ENCODE measurements at regions not wholly inside any gene's neighbourhood (a gene's known extent, or its start where the extent isn't known, plus 50 kb on each side); places are given as distances from the start of the nearest gene placed in this dataset.

DNA sequence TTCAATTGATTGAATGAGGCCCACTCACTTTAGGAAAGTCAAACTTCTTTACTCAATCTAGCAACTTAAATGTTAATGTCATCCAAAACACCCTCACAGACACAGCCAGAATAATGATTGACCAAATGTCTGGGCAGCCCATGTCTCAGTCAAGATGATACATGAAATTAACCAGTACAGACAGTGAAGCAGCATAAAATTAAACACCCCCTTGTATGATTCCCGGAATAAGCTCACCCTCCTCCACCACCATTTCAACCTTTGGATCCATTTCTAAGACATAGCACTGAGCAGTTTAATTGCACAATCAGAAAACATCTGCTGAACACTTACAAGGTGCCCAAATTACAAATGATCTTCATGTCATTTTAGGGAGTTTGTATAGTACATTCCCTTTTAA is 570.7 kb upstream of the ID2 start (continued):
- TF ChIP-seq ZNF302 (tag by site-specific recombination; IDR thresholded peaks at IDR 0.05; ENCODE audit: low read depth) (no peak), GLIS1 (tag by site-specific recombination; IDR thresholded peaks at IDR 0.05) (no peak), ZNF514 (tag by site-specific recombination; IDR thresholded peaks at IDR 0.05) (no peak), ZNF777 (tag by site-specific recombination; IDR thresholded peaks at IDR 0.05; ENCODE audit: borderline replicate concordance) (no peak)
- TF ChIP-seq, protein P1, sequence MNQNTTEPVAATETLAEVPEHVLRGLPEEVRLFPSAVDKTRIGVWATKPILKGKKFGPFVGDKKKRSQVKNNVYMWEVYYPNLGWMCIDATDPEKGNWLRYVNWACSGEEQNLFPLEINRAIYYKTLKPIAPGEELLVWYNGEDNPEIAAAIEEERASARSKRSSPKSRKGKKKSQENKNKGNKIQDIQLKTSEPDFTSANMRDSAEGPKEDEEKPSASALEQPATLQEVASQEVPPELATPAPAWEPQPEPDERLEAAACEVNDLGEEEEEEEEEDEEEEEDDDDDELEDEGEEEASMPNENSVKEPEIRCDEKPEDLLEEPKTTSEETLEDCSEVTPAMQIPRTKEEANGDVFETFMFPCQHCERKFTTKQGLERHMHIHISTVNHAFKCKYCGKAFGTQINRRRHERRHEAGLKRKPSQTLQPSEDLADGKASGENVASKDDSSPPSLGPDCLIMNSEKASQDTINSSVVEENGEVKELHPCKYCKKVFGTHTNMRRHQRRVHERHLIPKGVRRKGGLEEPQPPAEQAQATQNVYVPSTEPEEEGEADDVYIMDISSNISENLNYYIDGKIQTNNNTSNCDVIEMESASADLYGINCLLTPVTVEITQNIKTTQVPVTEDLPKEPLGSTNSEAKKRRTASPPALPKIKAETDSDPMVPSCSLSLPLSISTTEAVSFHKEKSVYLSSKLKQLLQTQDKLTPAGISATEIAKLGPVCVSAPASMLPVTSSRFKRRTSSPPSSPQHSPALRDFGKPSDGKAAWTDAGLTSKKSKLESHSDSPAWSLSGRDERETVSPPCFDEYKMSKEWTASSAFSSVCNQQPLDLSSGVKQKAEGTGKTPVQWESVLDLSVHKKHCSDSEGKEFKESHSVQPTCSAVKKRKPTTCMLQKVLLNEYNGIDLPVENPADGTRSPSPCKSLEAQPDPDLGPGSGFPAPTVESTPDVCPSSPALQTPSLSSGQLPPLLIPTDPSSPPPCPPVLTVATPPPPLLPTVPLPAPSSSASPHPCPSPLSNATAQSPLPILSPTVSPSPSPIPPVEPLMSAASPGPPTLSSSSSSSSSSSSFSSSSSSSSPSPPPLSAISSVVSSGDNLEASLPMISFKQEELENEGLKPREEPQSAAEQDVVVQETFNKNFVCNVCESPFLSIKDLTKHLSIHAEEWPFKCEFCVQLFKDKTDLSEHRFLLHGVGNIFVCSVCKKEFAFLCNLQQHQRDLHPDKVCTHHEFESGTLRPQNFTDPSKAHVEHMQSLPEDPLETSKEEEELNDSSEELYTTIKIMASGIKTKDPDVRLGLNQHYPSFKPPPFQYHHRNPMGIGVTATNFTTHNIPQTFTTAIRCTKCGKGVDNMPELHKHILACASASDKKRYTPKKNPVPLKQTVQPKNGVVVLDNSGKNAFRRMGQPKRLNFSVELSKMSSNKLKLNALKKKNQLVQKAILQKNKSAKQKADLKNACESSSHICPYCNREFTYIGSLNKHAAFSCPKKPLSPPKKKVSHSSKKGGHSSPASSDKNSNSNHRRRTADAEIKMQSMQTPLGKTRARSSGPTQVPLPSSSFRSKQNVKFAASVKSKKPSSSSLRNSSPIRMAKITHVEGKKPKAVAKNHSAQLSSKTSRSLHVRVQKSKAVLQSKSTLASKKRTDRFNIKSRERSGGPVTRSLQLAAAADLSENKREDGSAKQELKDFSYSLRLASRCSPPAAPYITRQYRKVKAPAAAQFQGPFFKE (tag by site-specific recombination; IDR thresholded peaks at IDR 0.05; ENCODE audit: borderline replicate concordance) = no peak

GRCh38 chr2:8115456-8115855 is 566.4 kb upstream of the ID2 start:
- Histone ChIP-seq H3K9me3 (ENCODE audit: control insufficient read depth, insufficient read depth, low read depth, low read length) (no peaks in the 10 kb centered on the region), H3K36me3 (ENCODE audit: control insufficient read depth in 2 of 2, insufficient read depth in 1 of 2, low read length in 2 of 2) (no peaks in the 10 kb centered on the region), H3K4me3 (ENCODE audit: low read depth, low read length) (no peak overlapping the region), H3K27ac (ENCODE audit: extremely low read depth, low read depth, low read length) (no peak overlapping the region), H3K4me1 (ENCODE audit: control insufficient read depth, insufficient read depth, low read length) (no peaks in the 10 kb centered on the region)
- TF ChIP-seq YY2 (tag by site-specific recombination; IDR thresholded peaks at IDR 0.05) (no peak), ZNF311 (tag by site-specific recombination; IDR thresholded peaks at IDR 0.05; ENCODE audit: borderline replicate concordance) (no peak), OVOL3 (tag by site-specific recombination; IDR thresholded peaks at IDR 0.05) (no peak)
- ChIA-PET POLR2A (no interaction called here), CTCF (no interaction called here)

DNA sequence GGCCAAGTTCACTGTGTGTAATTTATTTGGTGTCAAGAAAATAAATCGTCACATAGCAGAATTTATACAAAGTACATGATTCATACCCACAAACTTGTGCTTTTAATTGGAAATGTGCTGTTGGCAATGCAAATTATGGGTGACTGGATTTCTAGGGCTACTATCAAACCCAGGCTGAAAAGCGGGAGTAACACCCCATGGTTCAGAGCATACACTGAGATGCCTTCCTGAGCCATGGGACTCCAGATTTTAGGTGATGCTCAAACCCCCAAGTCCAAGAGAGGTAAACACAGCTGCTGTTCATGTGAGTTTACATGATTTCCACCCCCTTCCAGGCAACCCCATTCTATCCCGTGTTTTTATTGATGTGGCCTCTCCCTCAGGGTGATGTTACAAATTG is 565.9 kb upstream of the ID2 start:
- Histone ChIP-seq H3K4me1 (ENCODE audit: control insufficient read depth, insufficient read depth, low read length) (no peaks in the 10 kb centered on the region), H3K27ac (ENCODE audit: extremely low read depth, low read depth, low read length) (no peak overlapping the region), H3K36me3 (ENCODE audit: control insufficient read depth in 2 of 2, insufficient read depth in 1 of 2, low read length in 2 of 2) (no peaks in the 10 kb centered on the region), H3K9me3 (ENCODE audit: control insufficient read depth, insufficient read depth, low read depth, low read length) (no peaks in the 10 kb centered on the region), H3K4me3 (ENCODE audit: low read depth, low read length) (no peak overlapping the region)
- ChIA-PET POLR2A (no interaction called here), CTCF (no interaction called here)
- TF ChIP-seq KLF7 (tag by site-specific recombination; IDR thresholded peaks at IDR 0.05; ENCODE audit: borderline replicate concordance) (no peak), BCL11A (tag by site-specific recombination; IDR thresholded peaks at IDR 0.05; ENCODE audit: low read depth) (no peak)
- TF ChIP-seq, protein P2, sequence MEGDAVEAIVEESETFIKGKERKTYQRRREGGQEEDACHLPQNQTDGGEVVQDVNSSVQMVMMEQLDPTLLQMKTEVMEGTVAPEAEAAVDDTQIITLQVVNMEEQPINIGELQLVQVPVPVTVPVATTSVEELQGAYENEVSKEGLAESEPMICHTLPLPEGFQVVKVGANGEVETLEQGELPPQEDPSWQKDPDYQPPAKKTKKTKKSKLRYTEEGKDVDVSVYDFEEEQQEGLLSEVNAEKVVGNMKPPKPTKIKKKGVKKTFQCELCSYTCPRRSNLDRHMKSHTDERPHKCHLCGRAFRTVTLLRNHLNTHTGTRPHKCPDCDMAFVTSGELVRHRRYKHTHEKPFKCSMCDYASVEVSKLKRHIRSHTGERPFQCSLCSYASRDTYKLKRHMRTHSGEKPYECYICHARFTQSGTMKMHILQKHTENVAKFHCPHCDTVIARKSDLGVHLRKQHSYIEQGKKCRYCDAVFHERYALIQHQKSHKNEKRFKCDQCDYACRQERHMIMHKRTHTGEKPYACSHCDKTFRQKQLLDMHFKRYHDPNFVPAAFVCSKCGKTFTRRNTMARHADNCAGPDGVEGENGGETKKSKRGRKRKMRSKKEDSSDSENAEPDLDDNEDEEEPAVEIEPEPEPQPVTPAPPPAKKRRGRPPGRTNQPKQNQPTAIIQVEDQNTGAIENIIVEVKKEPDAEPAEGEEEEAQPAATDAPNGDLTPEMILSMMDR (tag by site-specific recombination; IDR thresholded peaks at IDR 0.05) = no peak

DNA sequence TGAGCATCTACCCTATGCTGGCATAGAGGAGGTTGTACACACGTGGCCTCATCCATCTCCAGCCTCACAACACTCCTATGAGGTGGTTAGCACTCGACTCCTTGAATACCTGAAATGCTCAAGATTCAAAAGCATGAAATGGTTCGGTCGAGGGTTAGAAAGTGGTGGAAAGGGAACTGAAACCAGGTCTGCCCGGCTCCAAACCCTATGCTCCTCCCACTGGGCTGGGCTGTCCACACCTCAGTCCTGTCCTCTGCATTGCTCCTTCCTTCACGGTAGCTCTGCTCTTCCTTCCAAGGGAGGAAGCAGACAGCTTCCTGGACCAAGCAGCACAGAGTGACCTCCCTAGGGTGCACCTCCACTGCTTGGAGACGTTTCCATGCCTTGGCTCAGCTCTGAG is 565.2 kb upstream of the ID2 start:
- no peak overlapping the region for H3K4me3 ChIP-seq (ENCODE audit: low read depth, low read length)
- H3K36me3 ChIP-seq (ENCODE audit: control insufficient read depth in 2 of 2, insufficient read depth in 1 of 2, low read length in 2 of 2) = no peaks in the 10 kb centered on the region
- no peak overlapping the region for H3K27ac ChIP-seq (ENCODE audit: extremely low read depth, low read depth, low read length)
- ChIA-PET POLR2A (no interaction called here), CTCF (no interaction called here)
- no peaks in the 10 kb centered on the region for H3K9me3 ChIP-seq (ENCODE audit: control insufficient read depth, insufficient read depth, low read depth, low read length)
- no peaks in the 10 kb centered on the region for H3K4me1 ChIP-seq (ENCODE audit: control insufficient read depth, insufficient read depth, low read length)
- TF ChIP-seq ZNF394 (tag by site-specific recombination; IDR thresholded peaks at IDR 0.05; ENCODE audit: borderline replicate concordance) (no peak), ZNF202 (tag by site-specific recombination; IDR thresholded peaks at IDR 0.05; ENCODE audit: borderline replicate concordance) (no peak)
- TF ChIP-seq, protein P3, sequence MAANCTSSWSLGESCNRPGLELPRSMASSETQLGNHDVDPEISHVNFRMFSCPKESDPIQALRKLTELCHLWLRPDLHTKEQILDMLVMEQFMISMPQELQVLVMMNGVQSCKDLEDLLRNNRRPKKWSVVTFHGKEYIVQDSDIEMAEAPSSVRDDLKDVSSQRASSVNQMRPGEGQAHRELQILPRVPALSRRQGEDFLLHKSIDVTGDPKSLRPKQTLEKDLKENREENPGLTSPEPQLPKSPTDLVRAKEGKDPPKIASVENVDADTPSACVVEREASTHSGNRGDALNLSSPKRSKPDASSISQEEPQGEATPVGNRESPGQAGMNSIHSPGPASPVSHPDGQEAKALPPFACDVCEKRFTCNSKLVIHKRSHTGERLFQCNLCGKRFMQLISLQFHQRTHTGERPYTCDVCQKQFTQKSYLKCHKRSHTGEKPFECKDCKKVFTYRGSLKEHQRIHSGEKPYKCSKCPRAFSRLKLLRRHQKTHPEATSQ (tag by site-specific recombination; IDR thresholded peaks at IDR 0.05) = no peak
